ENCODE measurements at regions not wholly inside any gene's neighbourhood (a gene's known extent, or its start where the extent isn't known, plus 50 kb on each side); places are given as distances from the start of the nearest gene placed in this dataset.

DNA sequence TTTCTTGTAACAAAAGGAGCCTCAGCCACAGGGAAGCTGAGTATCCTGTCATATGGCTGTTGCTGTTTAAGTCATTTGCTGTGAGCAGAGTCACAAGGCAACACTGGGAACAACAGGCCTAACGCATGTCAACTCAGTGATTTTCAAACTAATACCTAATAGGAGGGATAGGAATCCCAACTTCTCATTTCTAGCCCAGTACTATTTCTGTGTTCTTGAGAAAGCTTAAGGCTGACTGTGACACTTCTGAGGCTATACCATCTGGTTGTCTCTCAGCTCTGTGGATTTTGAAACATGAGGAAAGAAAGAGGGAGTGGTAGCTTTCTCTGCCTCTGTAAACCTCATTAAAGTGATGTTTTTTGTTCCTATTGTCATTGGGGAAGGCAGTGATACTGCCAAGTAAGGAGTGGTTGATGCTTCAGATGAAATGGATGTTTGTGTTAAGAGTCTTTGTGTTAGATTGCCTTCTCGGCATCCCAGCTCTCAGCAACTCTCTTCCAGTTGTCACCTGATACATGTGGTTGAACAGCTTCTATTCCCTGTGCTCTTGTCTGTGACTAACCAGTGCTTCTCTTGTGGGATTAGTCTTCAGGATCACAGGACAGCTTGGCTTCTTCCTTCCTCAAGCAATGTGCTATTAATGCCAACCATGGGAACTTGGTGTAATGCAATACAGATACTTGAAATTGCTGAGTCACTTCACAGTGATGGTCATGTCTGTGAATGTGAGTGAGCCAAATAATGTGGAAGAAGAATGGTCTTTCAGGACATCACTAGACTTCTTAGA, 166.8 kb upstream of the IVNS1ABP start:
- TF ChIP-seq POLR2AphosphoS5 (IDR thresholded peaks at IDR 0.05; ENCODE audit: borderline replicate concordance, low read depth, low read length), result no peak
- TF ChIP-seq EZH2 (IDR thresholded peaks at IDR 0.05), result no peak
- no peak for TF ChIP-seq FOXP2 (optimal IDR thresholded peaks at IDR 0.05; ENCODE audit: control extremely low read depth, extremely low read length, insufficient read depth)

All from SK-N-MC (cell line).